Activated naive CD4-positive, alpha-beta T cell treated with anti-CD3 and anti-CD28 coated beads, Interleukin-2, amount 10 ng/mL, durations not matched to agents 7 days and 5 days (primary cell): ENCODE measurements at regions not wholly inside any gene's neighbourhood (a gene's known extent, or its start where the extent isn't known, plus 50 kb on each side); places are given as distances from the start of the nearest gene placed in this dataset.
"Not testable (repeated sequence)": the region's sequence is repeated elsewhere in the genome, so short reads cannot be mapped to it uniquely, and the experiment has no call there.

ENCODE experiments used
- CTCF ChIA-PET: fragments of 350-600 bp; sonication (Branson Sonifier 250); formaldehyde crosslinking; loops from one replicate; lab custom pipeline; 2021; ENCODE audit warnings: antibody characterized with exemption; lab: Charles Lee
- DNase-seq: peaks from one replicate; pipeline ENCODE4 v3.0.0-alpha.2; 2020
- H3K27ac Mint-ChIP-seq: one replicate; pipeline ENCODE4 v1.8.0; 2021; ENCODE audit warnings: mild to moderate bottlenecking, moderate library complexity, mixed read lengths
- H3K27me3 Mint-ChIP-seq: one replicate; pipeline ENCODE4 v1.8.0; 2021; ENCODE audit warnings: mild to moderate bottlenecking, mixed read lengths
- H3K36me3 Mint-ChIP-seq: one replicate; pipeline ENCODE4 v1.8.0; 2021; ENCODE audit warnings: mixed read lengths
- H3K4me1 Mint-ChIP-seq: one replicate; pipeline ENCODE4 v1.8.0; 2021; ENCODE audit warnings: mixed read lengths
- H3K4me3 Mint-ChIP-seq: one replicate; pipeline ENCODE4 v1.8.0; 2021; ENCODE audit warnings: mild to moderate bottlenecking, moderate library complexity, mixed read lengths
- H3K9me3 Mint-ChIP-seq: one replicate; pipeline ENCODE4 v1.8.0; 2021; ENCODE audit warnings: mixed read lengths

GRCh38 chr2:16184341-16184890, 244.1 kb downstream of the MYCN start:
- Mint-ChIP-seq H3K4me3 (no peak overlapping the region), H3K4me1 (no peaks in the 10 kb centered on the region), H3K36me3 (no peaks in the 10 kb centered on the region), H3K27ac (no peak overlapping the region), H3K9me3 (no peaks in the 10 kb centered on the region), H3K27me3 (peaks cover 9% of the 10 kb centered on the region)
- CTCF ChIA-PET, result no interaction called here
- no peak for DNase-seq

DNA sequence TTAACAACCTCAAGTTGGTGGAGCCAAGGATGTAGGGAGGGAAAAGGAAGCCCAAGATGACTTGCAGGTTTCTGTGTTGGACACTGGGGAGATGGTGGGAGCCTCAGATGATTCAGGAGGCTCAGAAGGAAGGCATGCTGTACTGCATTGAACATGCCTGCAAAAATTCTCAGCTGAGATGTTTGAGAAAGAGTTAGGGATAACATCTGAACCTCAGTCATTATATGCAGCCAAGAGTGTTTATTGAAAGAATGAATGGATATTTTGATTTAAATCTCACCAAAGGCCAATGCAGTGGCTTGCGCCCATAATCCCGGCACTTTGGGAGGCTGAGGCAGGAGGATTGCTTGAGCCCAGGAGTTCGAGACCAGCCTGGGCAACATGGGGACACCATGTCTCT, 243.0 kb downstream of the MYCN start:
- Mint-ChIP-seq H3K4me3 (no peak overlapping the region), H3K9me3 (no peaks in the 10 kb centered on the region), H3K4me1 (no peaks in the 10 kb centered on the region), H3K27ac (no peak overlapping the region), H3K27me3 (peaks cover 9% of the 10 kb centered on the region), H3K36me3 (no peaks in the 10 kb centered on the region)
- CTCF ChIA-PET, result no interaction called here
- DNase-seq, result no peak

GRCh38 chr2:16182841-16183240, 242.5 kb downstream of the MYCN start:
- Mint-ChIP-seq H3K4me3 (no peak overlapping the region), H3K36me3 (no peaks in the 10 kb centered on the region), H3K4me1 (no peaks in the 10 kb centered on the region), H3K27me3 (peaks cover 9% of the 10 kb centered on the region), H3K9me3 (no peaks in the 10 kb centered on the region), H3K27ac (no peak overlapping the region)
- CTCF ChIA-PET, result no interaction called here
- no peak for DNase-seq

GRCh38 chr2:16182311-16182815, 242.0 kb downstream of the MYCN start:
- DNase-seq, result not testable (repeated sequence)

GRCh38 chr2:16181741-16182090, 241.4 kb downstream of the MYCN start:
- no peaks in the 10 kb centered on the region for H3K9me3 Mint-ChIP-seq
- no peaks in the 10 kb centered on the region for H3K4me1 Mint-ChIP-seq
- no peak overlapping the region for H3K27ac Mint-ChIP-seq
- H3K27me3 Mint-ChIP-seq, result peaks cover 9% of the 10 kb centered on the region
- no peak for DNase-seq
- CTCF ChIA-PET, result no interaction called here
- no peaks in the 10 kb centered on the region for H3K36me3 Mint-ChIP-seq
- no peak overlapping the region for H3K4me3 Mint-ChIP-seq

More at GRCh38 chr2:16182311-16182815, 242.0 kb downstream of the MYCN start:
- H3K36me3 Mint-ChIP-seq, H3K4me3 Mint-ChIP-seq, H3K27me3 Mint-ChIP-seq, CTCF ChIA-PET, H3K27ac Mint-ChIP-seq, H3K4me1 Mint-ChIP-seq, H3K9me3 Mint-ChIP-seq: not testable (repeated sequence)

DNA sequence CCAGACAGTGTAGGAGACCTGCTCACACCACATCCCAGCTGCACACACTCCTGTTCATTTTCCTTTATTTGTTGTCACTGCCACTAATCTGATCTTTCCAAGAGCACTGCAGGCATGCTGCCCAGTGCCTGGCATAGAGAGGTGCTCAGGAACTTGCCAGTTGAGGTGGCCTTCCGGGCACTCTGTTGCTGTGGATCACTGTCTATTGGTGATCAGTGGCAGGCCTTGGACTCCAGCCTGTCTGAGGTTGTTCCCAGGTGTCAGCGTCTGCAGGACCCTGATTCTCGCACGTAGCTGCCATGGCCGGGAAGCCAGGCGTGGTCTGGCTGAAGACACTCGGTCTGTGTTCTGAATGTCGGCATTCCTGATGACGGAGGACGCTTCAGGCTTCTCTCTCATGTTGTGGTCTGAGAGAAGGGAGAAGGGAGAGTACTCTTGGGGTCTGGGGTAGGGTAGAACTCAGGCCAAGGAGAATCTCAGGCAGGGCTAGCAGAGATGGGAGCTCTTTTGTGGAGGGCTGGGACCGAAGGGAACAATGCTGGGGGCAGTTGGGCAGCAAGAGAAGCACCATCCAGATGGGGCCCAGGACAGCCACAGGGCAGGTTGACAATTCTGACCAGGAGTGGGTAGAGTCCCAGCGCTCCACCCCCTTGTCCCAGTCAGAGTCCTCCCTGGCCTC, 240.9 kb downstream of the MYCN start:
- H3K4me1 Mint-ChIP-seq, result no peaks in the 10 kb centered on the region
- no peaks in the 10 kb centered on the region for H3K9me3 Mint-ChIP-seq
- no peak for DNase-seq
- CTCF ChIA-PET, result no interaction called here
- no peak overlapping the region for H3K4me3 Mint-ChIP-seq
- no peaks in the 10 kb centered on the region for H3K36me3 Mint-ChIP-seq
- no peak overlapping the region for H3K27ac Mint-ChIP-seq
- H3K27me3 Mint-ChIP-seq, result peaks cover 9% of the 10 kb centered on the region

GRCh38 chr2:16180631-16181030, 240.3 kb downstream of the MYCN start:
- DNase-seq, result no peak
- CTCF ChIA-PET, result no interaction called here
- H3K9me3 Mint-ChIP-seq, result no peaks in the 10 kb centered on the region
- no peaks in the 10 kb centered on the region for H3K4me1 Mint-ChIP-seq
- no peaks in the 10 kb centered on the region for H3K36me3 Mint-ChIP-seq
- H3K27me3 Mint-ChIP-seq, result peaks cover 9% of the 10 kb centered on the region
- no peak overlapping the region for H3K27ac Mint-ChIP-seq
- no peak overlapping the region for H3K4me3 Mint-ChIP-seq

DNA sequence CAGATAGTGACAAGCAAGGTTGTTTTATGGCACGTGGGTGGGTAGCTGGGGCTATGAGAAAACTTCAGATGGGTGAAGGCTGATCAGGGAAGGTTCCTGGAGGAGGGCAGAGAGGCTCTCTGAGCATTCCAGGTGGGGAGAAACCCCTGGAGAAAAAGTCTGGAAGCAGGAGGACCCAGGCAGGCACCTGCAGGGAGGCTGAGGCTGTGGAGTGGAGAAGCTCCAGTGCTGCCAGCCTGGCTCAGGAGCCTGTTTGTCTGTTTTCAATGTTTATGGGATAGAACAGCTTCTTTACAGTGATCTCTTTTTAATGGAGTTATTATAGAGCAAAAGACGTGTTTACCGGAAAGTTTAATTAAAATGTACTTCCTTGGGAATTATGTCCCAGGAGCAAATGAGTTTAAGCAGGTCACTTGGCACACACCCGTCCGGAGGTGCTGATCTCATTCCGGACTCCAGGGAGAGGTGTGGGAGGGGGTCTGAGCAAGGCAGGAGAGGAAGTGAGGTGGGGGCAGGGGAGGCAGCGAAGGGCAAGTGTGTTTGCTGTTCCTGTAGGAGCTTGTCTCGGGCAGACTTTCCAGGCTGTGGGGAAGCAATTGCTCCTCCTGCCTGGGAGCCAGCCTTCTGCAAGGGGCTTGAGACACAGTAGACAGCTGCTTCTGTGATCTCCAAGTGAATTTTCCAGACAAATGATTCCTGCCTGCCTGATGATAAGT, 239.5 kb downstream of the MYCN start:
- Mint-ChIP-seq H3K27ac (no peak overlapping the region), H3K27me3 (peaks cover 9% of the 10 kb centered on the region), H3K9me3 (no peaks in the 10 kb centered on the region), H3K36me3 (no peaks in the 10 kb centered on the region), H3K4me3 (no peak overlapping the region), H3K4me1 (no peaks in the 10 kb centered on the region)
- CTCF ChIA-PET, result no interaction called here
- no peak for DNase-seq

- H3K9me3 Mint-ChIP-seq, result no peaks in the 10 kb centered on the region
- CTCF ChIA-PET, result no interaction called here
- no peak overlapping the region for H3K4me3 Mint-ChIP-seq
- H3K36me3 Mint-ChIP-seq, result no peaks in the 10 kb centered on the region
- peaks cover 9% of the 10 kb centered on the region for H3K27me3 Mint-ChIP-seq
- no peak for DNase-seq
- H3K4me1 Mint-ChIP-seq, result no peaks in the 10 kb centered on the region
- H3K27ac Mint-ChIP-seq, result no peak overlapping the region
These were observed 238.3 kb downstream of the MYCN start for GRCh38 chr2:16178551-16179130.

GRCh38 chr2:16177671-16178180, 237.4 kb downstream of the MYCN start:
- CTCF ChIA-PET, result no interaction called here
- Mint-ChIP-seq H3K27ac (no peak overlapping the region), H3K9me3 (no peaks in the 10 kb centered on the region)

DNA sequence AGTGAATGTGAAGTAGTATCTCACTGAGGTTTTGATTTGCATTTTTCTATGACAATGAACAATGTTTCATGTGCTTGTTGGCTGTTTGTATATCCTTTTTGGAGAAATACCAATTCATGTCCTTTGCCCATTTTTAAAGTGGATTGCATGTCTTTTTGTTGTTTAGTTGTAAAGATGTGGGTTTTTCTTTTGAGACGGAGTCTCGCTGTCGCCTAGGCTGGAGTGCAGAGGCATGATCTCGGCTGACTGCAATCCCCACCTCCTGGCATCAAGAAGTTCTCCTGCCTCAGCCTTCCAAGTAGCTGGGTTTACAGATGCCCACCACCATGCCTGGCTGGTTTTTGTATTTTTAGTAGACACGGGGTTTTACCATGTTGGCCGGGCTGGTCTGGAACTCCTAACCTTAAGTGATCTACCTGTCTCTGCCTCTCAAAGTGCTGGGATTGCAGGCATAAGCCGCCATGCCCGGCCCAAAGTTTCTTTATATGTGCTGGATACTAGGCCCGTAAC, 236.7 kb downstream of the MYCN start:
- Mint-ChIP-seq H3K9me3 (no peaks in the 10 kb centered on the region), H3K4me1 (no peaks in the 10 kb centered on the region), H3K36me3 (no peaks in the 10 kb centered on the region), H3K27me3 (peaks cover 9% of the 10 kb centered on the region), H3K4me3 (no peak overlapping the region), H3K27ac (no peak overlapping the region)
- CTCF ChIA-PET, result no interaction called here
- no peak for DNase-seq

More at GRCh38 chr2:16177671-16178180, 237.4 kb downstream of the MYCN start:
- DNase-seq, result no peak
- Mint-ChIP-seq H3K4me3 (no peak overlapping the region), H3K36me3 (no peaks in the 10 kb centered on the region), H3K4me1 (no peaks in the 10 kb centered on the region), H3K27me3 (peaks cover 9% of the 10 kb centered on the region)

DNA sequence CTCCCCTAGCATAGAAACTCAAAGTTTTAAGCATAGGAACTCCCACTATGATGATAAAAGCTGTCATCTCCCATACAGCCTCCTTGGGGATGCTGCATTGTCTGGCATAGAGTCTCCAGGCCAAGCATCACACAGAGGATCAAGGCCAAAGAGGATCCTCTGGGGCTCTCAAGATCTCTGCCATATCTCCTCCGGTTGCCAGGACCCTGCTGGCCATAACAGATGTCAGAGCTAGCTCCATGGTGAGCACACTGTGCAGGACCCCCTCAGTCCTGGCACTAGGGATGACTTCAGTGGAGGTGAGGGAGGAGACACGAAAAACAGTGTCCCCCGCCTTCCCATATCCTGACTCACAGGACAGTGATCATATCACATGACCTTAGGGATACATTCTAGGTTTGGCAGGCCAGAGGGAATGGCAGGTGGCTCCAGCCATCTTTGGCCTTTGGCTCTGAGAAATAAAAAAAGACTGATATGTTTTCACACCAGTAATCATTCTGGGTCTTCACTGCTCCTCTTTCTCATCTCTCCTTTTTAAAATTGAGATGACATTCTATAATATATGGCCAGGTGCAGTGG, 235.0 kb downstream of the MYCN start:
- Mint-ChIP-seq H3K27me3 (no peaks in the 10 kb centered on the region), H3K27ac (no peak overlapping the region), H3K4me3 (no peak overlapping the region), H3K4me1 (no peaks in the 10 kb centered on the region), H3K36me3 (no peaks in the 10 kb centered on the region), H3K9me3 (no peaks in the 10 kb centered on the region)
- CTCF ChIA-PET, result no interaction called here
- DNase-seq, result no peak

GRCh38 chr2:16174693-16175045, 234.3 kb downstream of the MYCN start:
- no peaks in the 10 kb centered on the region for H3K27me3 Mint-ChIP-seq
- no peaks in the 10 kb centered on the region for H3K36me3 Mint-ChIP-seq
- CTCF ChIA-PET, result no interaction called here
- no peaks in the 10 kb centered on the region for H3K9me3 Mint-ChIP-seq
- no peak overlapping the region for H3K4me3 Mint-ChIP-seq
- H3K27ac Mint-ChIP-seq, result no peak overlapping the region
- no peaks in the 10 kb centered on the region for H3K4me1 Mint-ChIP-seq
- no peak for DNase-seq
